ENCODE measurements at regions not wholly inside any gene's neighbourhood (a gene's known extent, or its start where the extent isn't known, plus 50 kb on each side); places are given as distances from the start of the nearest gene placed in this dataset.
"Not testable (repeated sequence)": the region's sequence is repeated elsewhere in the genome, so short reads cannot be mapped to it uniquely, and the experiment has no call there.

DNA sequence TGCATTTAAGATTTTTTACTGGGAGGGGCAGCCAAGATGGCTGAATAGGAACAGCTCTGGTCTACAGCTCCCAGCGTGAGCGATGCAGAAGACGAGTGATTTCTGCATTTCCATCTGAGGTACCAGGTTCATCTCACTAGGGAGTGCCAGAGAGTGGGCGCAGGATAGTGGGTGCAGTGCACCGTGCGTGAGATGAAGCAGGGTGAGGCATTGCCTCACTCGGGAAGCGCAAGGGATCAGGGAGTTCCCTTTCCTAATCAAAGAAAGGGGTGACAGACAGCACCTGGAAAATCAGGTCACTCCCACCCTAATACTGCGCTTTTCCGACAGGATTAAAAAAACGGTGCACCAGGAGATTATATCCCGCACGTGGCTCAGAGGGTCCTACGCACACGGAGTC is 192.8 kb downstream of the MAGEB17 start:
- TF ChIP-seq CTCF, POLR2A (IDR thresholded peaks at IDR 0.05): not testable (repeated sequence)

All from esophagus squamous epithelium (tissue), 4 donors.